AG09319 (cell line): ENCODE measurements at regions not wholly inside any gene's neighbourhood (a gene's known extent, or its start where the extent isn't known, plus 50 kb on each side); places are given as distances from the start of the nearest gene placed in this dataset.

Experiments
- DNase-seq: peaks from one replicate; pipeline ENCODE4 v3.0.0-alpha.2; 2010; ENCODE audit warnings: low read depth; ENCODE audit errors: extremely low read depth
- CTCF ChIP-seq: IDR thresholded peaks from 2 replicates; pipeline ENCODE4 v1.5.1; 2011; ENCODE audit warnings: low read depth, mild to moderate bottlenecking, inconsistent platforms, low read length, moderate library complexity

- no peak for TF ChIP-seq CTCF
- DNase-seq, result no peak
Observed at GRCh38 chr5:106200971-106201370, 1469.8 kb downstream of the EFNA5 start.

- no peak for DNase-seq
- no peak for TF ChIP-seq CTCF
Observed at GRCh38 chr5:106195679-106196474, 1474.9 kb downstream of the EFNA5 start.

GRCh38 chr5:106189121-106189809 lies 1481.5 kb downstream of the EFNA5 start:
- no peak for DNase-seq
- TF ChIP-seq CTCF, result no peak

- no peak for DNase-seq
- TF ChIP-seq CTCF, result no peak
Observed at GRCh38 chr5:106185661-106186081, 1485.1 kb downstream of the EFNA5 start.

GRCh38 chr5:106174903-106175302 lies 1495.8 kb downstream of the EFNA5 start:
- no peak for DNase-seq
- no peak for TF ChIP-seq CTCF

- no peak for DNase-seq
Observed at GRCh38 chr5:106172681-106173532, 1497.8 kb downstream of the EFNA5 start.

More at GRCh38 chr5:106172681-106173532, 1497.8 kb downstream of the EFNA5 start:
- no peak for TF ChIP-seq CTCF
